IMR-90 (cell line): ENCODE measurements at regions not wholly inside any gene's neighbourhood (a gene's known extent, or its start where the extent isn't known, plus 50 kb on each side); places are given as distances from the start of the nearest gene placed in this dataset.

Experiments
- ATAC-seq: fragments of 200-7000 bp; cut with Tn5 transposase; 2 replicates; pipeline ENCODE4 v1.9.1; 2020; ENCODE audit warnings: low read depth, mild to moderate bottlenecking, moderate library complexity
- BruUV-seq: library from RNA; stranded (reverse); fragments of 400-500 nt; replicated peaks from 2 replicates; lab custom pipeline; 2021; lab: Mats Ljungman, UMichigan
- CTCF ChIA-PET: fragments of 300-600 bp; formaldehyde crosslinking; extraction: SDS; loops from one replicate; lab custom pipeline; 2021; ENCODE audit warnings: antibody characterized with exemption; lab: Yijun Ruan, JAX
- POLR2A ChIA-PET: fragments of 300-600 bp; sonication (Branson Sonifier 250); formaldehyde crosslinking; loops from one replicate; lab custom pipeline; 2022; ENCODE audit warnings: antibody characterized with exemption; ENCODE audit not compliant: unreplicated experiment; lab: Charles Lee
- DNase-seq: peaks from one replicate; pipeline ENCODE4 v3.0.0; 2013
- H2AFZ ChIP-seq: replicated peaks from 2 replicates; pipeline ENCODE3; 2013; ENCODE audit warnings: low read length, mild to moderate bottlenecking; ENCODE audit not compliant: poor library complexity
- H2AK5ac ChIP-seq: 2 replicates; pipeline ENCODE4 v1.6.1; 2013; ENCODE audit warnings: low read depth, low read length, inconsistent platforms
- H2AK9ac ChIP-seq: replicated peaks from 2 replicates; pipeline ENCODE3; 2013; ENCODE audit warnings: mild to moderate bottlenecking, low read depth, low read length, moderate library complexity; ENCODE audit not compliant: poor library complexity
- H2BK120ac ChIP-seq: 2 replicates; pipeline ENCODE4 v1.6.1; 2013; ENCODE audit warnings: low read depth, low read length, inconsistent platforms
- H2BK15ac ChIP-seq: 3 replicates; pipeline ENCODE4 v1.6.1; 2013; ENCODE audit warnings: low read depth, low read length, inconsistent platforms
- H2BK20ac ChIP-seq: 2 replicates; pipeline ENCODE4 v1.6.1; 2013; ENCODE audit warnings: low read depth, mild to moderate bottlenecking, inconsistent platforms, low read length, moderate library complexity
- H2BK5ac ChIP-seq: 2 replicates; pipeline ENCODE4 v1.6.1; 2013; ENCODE audit warnings: mild to moderate bottlenecking, low read depth, low read length, inconsistent platforms; ENCODE audit not compliant: poor library complexity, severe bottlenecking
- H3K14ac ChIP-seq: replicated peaks from 2 replicates; pipeline ENCODE4 v1.6.1; 2013; ENCODE audit warnings: low read depth, low read length, inconsistent platforms
- H3K18ac ChIP-seq: 2 replicates; pipeline ENCODE4 v1.6.1; 2013; ENCODE audit warnings: low read depth, low read length, control low read depth
- H3K23ac ChIP-seq: 2 replicates; pipeline ENCODE4 v1.6.1; 2013; ENCODE audit warnings: low read depth, low read length, inconsistent platforms
- H3K27ac ChIP-seq: 2 replicates; pipeline ENCODE4 v1.5.1; 2013; ENCODE audit warnings: mild to moderate bottlenecking, control low read depth, low read length; ENCODE audit not compliant: insufficient read depth
- H3K27me3 ChIP-seq: 2 replicates; pipeline ENCODE4 v1.6.1; 2013; ENCODE audit warnings: low read length; ENCODE audit not compliant: control insufficient read depth, insufficient read depth
- H3K36me3 ChIP-seq: 2 replicates; pipeline ENCODE4 v1.6.1; 2013; ENCODE audit warnings: low read length, mixed read lengths; ENCODE audit not compliant: control insufficient read depth, insufficient read depth
- H3K4ac ChIP-seq: 2 replicates; pipeline ENCODE4 v1.6.1; 2013; ENCODE audit warnings: low read depth, low read length, inconsistent platforms
- H3K4me1 ChIP-seq: 2 replicates; pipeline ENCODE4 v1.6.1; 2013; ENCODE audit warnings: low read length, mixed read lengths; ENCODE audit not compliant: control insufficient read depth, insufficient read depth
- H3K4me2 ChIP-seq: 2 replicates; pipeline ENCODE4 v1.6.1; 2013; ENCODE audit warnings: low read depth, mild to moderate bottlenecking, control low read depth, low read length, moderate library complexity
- H3K4me3 ChIP-seq: 2 replicates; pipeline ENCODE4 v1.5.1; 2013; ENCODE audit warnings: low read depth, mild to moderate bottlenecking, control low read depth, low read length, moderate library complexity; ENCODE audit not compliant: insufficient read depth
- H3K56ac ChIP-seq: 2 replicates; pipeline ENCODE4 v1.6.1; 2013; ENCODE audit warnings: low read length, inconsistent platforms; ENCODE audit not compliant: insufficient read depth; ENCODE audit errors: extremely low read depth
- H3K79me1 ChIP-seq, 2 experiments: 2 replicates each; pipeline ENCODE4 v1.6.1; 2013; ENCODE audit warnings: low read length in 2 of 2, inconsistent platforms in 1 of 2, low read depth in 1 of 2
- H3K9ac ChIP-seq: 2 replicates; pipeline ENCODE4 v1.6.1; 2013; ENCODE audit warnings: low read depth, low read length, control low read depth
- H3K9me1 ChIP-seq: 2 replicates; pipeline ENCODE4 v1.6.1; 2013; ENCODE audit warnings: low read length, inconsistent platforms; ENCODE audit not compliant: insufficient read depth
- H3K9me3 ChIP-seq: 2 replicates; pipeline ENCODE4 v1.6.1; 2013; ENCODE audit warnings: low read length; ENCODE audit not compliant: control insufficient read depth, insufficient read depth
- H4K20me1 ChIP-seq: 2 replicates; pipeline ENCODE4 v1.6.1; 2013; ENCODE audit warnings: low read length, inconsistent platforms; ENCODE audit not compliant: insufficient read depth
- H4K5ac ChIP-seq: 2 replicates; pipeline ENCODE4 v1.6.1; 2013; ENCODE audit warnings: mild to moderate bottlenecking, low read depth, low read length, control low read depth
- H4K8ac ChIP-seq, 2 experiments: 2 replicates each; pipeline ENCODE4 v1.6.1; 2013; ENCODE audit warnings: low read depth in 2 of 2, low read length in 2 of 2, control low read depth in 1 of 2, inconsistent platforms in 1 of 2
- H4K91ac ChIP-seq: 2 replicates; pipeline ENCODE4 v1.6.1; 2013; ENCODE audit warnings: low read depth, low read length, inconsistent platforms; ENCODE audit not compliant: insufficient read depth
- CEBPB ChIP-seq: IDR thresholded peaks from 2 replicates; pipeline ENCODE4 v1.6.1; 2012; ENCODE audit warnings: low read depth, low read length, improper control_type of control experiment
- MXI1 ChIP-seq: IDR thresholded peaks from 2 replicates; pipeline ENCODE4 v1.6.1; 2012; ENCODE audit warnings: low read depth, mild to moderate bottlenecking, low read length, moderate library complexity, borderline replicate concordance
- dilution Hi-C: fragments of 300-500 bp; cut with HindIII; formaldehyde crosslinking; loops from one replicate; pipeline ENCODE4 v1.14.3; 2018; ENCODE audit warnings: low sequenced_read_pairs; ENCODE audit not compliant: unreplicated experiment
- in situ Hi-C: fragments of 300-500 bp; cut with MboI; formaldehyde crosslinking; loops from 3 replicates; pipeline ENCODE4 v1.14.3; 2019; ENCODE audit warnings: low sequenced_read_pairs, inconsistent platforms, mixed read lengths
- intact Hi-C: fragments of 100-400 bp; cut with micrococcal nuclease; formaldehyde crosslinking; loops from 2 replicates; pipeline ENCODE4 v1.10.0; 2022

GRCh38 chr1:187114792-187115191, 286.0 kb downstream of the PLA2G4A start:
- BruUV-seq = no TSS peak
- Histone ChIP-seq H3K27me3 (no peaks in the 10 kb centered on the region), H3K23ac (no peak overlapping the region), H3K79me1 (no peaks in the 10 kb centered on the region), H3K9me3 (no peaks in the 10 kb centered on the region), H2AK5ac (no peak overlapping the region), H4K20me1 (no peaks in the 10 kb centered on the region), H4K91ac (no peak overlapping the region), H3K27ac (no peak overlapping the region), H3K4me2 (no peak overlapping the region), H3K4me1 (no peaks in the 10 kb centered on the region), H2BK5ac (no peak overlapping the region), H3K9ac (no peak overlapping the region), H3K36me3 (no peaks in the 10 kb centered on the region), H3K9me1 (no peaks in the 10 kb centered on the region), H2BK20ac (no peak overlapping the region), H2BK120ac (no peak overlapping the region), H3K4ac (no peak overlapping the region), H2BK15ac (no peak overlapping the region), H3K14ac (no peak overlapping the region), H4K8ac (no peak overlapping the region), H2AK9ac (no peak overlapping the region), H2AFZ (no peak overlapping the region), H3K18ac (no peak overlapping the region), H3K4me3 (no peak overlapping the region), H3K56ac (no peak overlapping the region), H4K5ac (no peak overlapping the region)
- DNase-seq (no peak), ATAC-seq (no peak)
- dilution Hi-C loops (no loop called here), in situ Hi-C loops (no loop called here), intact Hi-C loops (no loop called here)
- TF ChIP-seq MXI1 = no peak
- peak; percentile 52; the same call in 1 of the 2 replicates for TF ChIP-seq CEBPB
- ChIA-PET POLR2A (no interaction called here), CTCF (no interaction called here)
